ENCODE measurements at regions not wholly inside any gene's neighbourhood (a gene's known extent, or its start where the extent isn't known, plus 50 kb on each side); places are given as distances from the start of the nearest gene placed in this dataset.

DNA sequence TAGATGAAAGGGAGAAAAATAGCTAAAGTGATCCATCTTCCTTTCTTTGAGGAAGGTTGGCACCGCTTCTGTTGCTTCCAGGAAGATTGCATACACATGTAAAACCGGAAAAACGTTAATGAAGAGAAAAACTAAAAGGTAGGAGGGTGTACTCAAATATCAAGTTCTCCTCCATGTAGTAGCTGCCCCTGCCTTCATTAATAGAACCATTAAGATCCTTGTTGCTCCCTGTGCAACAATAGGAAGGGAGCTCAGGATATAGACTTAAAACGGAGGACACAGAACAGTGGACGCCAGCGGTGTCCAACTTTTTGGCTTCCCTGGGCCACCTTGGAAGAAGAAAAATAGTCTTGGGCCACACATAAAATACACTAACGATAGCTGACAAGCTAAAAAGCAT, 118.9 kb downstream of the TMEM174 start:
- DNase-seq (ENCODE audit: low read depth): no peak

DNA sequence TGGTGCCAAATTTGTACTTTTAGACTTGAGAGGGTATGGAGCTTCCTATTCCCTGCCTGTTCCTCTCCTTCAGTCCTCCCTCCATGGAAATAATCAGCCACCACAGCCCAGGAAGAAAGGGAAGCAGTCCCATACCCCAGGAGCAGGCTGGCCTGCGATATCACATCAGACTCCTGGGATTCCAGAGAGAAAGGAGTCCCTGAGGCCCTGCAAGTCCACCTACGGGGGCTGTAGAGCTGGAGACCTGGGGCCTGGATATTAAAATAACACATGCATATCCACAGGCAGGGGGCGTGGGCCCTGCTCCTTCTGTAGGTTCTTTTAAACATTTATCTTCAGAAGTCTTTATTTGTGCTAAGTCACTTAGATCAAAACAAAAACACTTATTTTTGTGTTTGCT, 117.2 kb downstream of the TMEM174 start:
- DNase-seq (ENCODE audit: low read depth): no peak

DNA sequence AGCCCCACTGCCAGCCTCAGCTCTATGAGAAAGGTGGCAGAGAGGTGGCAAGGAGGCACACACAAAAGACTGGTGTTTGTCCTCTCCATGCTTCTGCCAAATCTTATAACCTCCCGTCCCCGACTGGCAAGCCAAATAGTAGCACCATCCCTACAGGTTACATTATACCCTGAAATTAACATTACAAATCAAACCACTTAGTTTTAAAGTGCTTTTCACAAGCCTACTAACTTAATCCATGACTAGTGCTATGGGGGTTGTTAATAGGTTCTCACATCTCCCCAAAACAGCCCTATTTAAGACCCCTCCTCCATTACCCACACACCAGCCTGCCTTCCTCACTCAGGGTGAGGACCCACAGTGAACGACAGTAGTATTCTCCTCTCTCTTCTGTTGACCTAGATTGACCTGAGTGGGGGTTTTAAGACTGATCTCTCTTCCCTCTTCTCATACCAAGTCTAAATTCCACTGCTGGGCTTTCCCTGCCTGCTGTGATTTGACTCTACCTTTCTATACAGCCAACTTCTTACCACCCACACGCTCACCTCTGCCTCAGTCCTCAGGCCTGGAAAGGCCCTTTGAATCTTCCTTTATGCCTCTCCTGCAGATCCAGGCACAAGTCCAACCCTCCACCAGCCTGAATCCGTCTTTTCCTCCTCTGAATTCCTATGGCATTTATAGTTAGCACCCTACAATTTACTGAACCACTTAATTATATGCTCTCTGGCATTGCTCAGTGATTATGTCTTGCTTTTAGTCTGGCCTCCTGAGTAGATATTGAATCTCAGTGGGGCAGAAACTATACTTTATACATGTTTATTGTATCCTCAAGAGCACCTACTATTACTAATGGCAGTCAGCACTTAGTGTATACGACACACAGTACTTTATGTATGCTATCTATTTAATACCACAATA, 116.1 kb downstream of the TMEM174 start:
- DNase-seq (ENCODE audit: low read depth): no peak

DNA sequence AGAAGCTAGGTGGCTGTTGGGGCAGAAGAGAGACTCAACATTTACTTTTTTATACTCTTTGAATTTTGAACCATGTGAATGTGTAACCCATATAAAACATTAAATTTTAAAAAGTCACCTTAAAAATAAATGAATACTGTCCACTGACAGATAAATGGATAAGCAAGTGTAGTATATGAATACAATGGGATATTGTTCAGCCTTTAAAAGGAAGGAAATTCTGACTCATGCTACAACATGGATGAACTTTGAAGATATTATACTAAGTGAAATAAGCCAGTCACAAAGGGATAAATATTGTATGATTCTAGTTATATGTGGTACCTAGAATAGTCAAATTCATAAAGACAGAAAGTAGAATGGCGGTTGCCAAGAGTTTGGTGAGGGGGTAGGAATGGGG, 113.9 kb downstream of the TMEM174 start:
- DNase-seq (ENCODE audit: low read depth): peak; percentile 41

DNA sequence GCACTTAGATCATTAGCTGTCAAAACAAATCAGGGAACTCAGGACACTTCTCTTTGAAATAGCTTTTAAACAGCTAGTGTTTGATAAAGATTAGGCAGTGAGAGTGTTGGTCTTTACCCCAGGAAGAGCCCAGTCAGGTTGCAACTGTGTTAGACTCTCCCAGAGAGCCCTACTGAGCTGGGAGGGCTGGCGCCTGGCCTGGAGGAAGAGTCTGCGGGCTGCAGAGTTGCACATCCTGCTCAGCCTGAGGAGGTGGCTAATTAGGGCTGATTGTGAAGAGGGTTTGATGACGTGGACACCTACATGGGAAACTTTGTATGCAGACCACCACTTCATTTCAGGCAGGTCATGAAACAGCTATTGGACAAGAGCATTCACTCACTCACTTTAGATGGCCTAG, 112.0 kb downstream of the TMEM174 start:
- DNase-seq (ENCODE audit: low read depth): no peak

DNA sequence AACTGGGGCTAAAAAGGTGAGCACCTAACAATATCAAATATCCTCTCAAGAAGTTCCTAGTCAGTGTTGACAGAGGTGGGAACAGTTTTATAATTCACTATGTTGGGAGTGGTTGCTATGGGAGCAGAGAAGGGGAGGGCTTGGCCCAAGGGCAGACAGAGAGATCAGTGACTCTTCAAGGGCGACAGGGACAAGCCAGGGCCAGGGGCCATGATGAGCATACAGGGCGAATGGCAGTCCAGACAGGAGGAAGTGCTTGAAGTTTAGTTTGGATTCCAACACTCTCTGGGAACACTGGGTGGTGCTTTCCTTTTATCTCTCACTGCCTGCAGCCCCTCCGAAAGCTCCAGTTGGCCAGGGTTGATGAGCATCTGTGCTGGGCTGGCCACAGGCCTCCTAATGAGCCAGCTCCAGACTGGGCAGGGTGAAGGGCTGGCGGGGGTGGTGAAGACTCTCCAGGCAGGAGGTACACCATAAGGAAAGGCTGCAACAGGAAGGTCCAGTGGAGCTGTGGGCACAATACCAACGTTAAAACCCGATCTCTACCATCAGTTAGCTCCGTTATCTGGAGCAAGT, 111.3 kb downstream of the TMEM174 start:
- DNase-seq (ENCODE audit: low read depth): no peak

DNA sequence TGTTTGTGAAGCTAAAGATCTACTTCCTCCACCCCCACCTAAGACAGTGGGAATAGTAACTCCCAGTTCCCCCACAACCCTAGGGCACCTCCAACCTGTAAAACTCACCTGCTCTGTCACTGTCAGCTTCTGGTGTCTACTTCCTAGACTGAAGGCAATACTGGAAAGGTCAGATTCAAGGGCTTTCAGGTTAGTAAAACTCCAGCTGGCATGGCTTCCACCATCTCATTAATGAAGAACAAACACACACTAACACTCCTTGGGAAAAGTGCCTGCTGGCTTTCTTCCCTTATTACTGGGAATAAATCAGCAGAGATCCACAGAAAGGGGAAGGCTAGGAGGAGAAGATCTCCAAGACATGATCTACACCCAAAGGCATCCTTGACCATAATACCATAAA, 109.9 kb downstream of the TMEM174 start:
- DNase-seq (ENCODE audit: low read depth): no peak

DNA sequence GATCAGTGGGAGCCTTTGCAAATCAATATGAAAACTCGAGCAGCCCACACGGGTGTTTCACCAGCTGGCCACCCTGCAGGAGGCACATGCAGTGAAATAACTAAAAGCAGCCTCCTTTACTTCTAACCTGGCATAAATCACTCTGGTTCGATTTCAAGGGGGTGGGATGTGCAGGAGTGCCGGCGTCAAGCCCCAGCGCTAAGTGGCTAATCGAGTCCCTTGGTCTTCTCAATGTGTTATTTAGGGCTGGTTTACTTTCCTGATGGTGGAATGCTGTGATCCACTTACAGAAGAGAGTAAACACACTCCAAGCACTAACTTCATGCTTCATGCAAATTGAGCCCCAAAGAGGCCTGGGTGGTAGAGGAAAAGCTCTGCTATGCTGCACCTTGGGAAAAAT, 109.4 kb downstream of the TMEM174 start:
- no peak for DNase-seq (ENCODE audit: low read depth)

DNA sequence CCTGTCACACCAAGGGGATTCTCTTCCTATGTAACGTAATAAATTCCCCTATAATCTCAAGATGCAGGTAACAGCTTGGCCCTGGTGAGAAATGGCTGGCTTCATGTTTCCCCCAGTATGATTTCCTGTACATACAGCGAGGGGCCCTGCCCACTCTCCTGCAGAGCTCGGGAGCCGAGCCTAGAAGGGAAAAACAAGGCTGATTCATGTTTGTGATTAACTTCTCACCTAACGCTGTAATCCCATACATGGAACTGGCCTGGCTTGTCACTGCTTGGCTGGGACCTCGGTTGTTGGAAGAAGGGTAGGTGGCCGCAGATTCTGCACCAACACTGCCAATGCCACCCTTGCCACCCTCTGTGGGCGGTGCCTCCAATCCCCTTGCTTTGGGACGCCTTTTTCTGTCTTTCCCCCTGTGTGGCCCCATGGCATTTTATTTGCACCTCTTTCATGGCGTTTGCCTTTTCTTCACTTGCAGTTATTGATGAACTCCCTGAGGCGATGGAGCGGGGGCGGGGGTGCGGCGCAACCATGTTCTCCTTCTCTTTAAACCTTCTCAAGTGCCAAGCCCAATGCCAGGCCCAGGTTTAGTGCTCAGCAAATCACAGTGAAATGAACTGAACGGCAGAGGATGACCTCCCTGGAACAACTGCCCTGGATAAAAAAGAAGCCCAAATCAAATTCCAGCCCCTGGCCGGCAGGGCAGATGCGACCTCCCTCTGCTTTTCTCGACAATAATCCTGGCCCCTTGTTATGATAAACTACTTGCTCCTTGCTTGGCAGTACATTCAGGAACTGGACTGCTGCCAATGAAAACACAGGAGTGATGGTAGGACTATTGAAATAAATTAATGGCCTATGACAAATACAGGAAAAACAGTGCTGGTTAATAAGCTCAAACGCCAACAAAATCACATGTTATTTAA, 108.1 kb downstream of the TMEM174 start:
- DNase-seq (ENCODE audit: low read depth): peak; percentile 56

DNA sequence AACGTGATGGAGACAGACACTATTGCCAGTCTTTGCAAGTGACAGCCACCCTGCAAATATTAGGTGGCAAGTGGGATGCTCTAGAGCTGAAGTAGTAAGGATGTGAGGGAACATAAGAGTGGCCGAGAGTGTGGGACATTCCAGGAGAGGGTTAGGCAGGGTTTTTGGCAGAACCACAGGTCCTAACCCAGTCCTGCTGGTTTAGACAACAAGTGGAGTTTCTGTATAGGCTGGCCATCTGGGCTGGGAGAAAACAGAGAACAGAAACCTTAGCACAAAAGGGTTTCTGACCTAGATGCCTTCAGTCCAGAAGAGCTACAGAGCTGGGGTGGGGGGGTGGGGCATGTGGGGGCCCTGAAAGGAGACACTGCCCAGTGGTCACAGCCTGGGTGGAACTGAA, 107.4 kb downstream of the TMEM174 start:
- DNase-seq (ENCODE audit: low read depth): no peak

DNA sequence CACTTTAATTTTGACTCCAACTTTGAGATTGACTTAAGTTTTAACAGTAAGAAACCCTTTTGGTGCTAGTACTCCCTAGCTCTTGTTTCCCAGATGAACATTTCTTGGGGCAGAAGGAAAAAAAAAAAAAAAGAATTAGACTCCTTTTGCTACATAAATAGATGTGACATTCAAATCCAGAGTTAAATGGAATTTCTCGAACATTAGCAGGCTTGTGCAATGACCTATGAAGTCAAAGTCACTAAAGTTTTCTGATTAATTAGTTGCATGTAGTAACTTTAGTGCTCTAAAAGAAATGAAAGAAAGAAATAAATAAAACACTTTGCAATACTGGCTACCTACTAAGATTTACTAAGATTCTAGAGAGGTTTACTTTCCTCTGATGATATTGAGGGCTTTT, 106.8 kb downstream of the TMEM174 start:
- no peak for DNase-seq (ENCODE audit: low read depth)

DNA sequence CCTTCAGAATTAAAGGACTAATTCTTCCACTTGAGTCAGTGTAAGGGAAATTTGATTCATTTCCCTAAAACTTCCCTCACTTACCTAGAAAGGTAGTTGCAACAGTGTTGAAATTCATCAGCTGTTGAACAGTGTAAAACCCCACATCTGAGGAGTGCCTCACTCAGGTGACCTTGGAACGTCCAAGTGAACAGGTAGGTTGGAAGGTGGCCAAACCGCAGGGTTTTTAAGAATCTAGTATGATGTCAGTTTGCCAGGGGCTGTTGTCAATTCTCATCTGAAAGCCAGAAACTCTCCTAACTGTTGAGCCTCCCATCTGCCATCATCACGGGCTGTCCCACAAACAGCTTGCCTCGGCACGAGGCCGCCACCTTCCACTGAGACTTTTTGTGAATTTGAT, 105.7 kb downstream of the TMEM174 start:
- DNase-seq (ENCODE audit: low read depth): no peak

DNA sequence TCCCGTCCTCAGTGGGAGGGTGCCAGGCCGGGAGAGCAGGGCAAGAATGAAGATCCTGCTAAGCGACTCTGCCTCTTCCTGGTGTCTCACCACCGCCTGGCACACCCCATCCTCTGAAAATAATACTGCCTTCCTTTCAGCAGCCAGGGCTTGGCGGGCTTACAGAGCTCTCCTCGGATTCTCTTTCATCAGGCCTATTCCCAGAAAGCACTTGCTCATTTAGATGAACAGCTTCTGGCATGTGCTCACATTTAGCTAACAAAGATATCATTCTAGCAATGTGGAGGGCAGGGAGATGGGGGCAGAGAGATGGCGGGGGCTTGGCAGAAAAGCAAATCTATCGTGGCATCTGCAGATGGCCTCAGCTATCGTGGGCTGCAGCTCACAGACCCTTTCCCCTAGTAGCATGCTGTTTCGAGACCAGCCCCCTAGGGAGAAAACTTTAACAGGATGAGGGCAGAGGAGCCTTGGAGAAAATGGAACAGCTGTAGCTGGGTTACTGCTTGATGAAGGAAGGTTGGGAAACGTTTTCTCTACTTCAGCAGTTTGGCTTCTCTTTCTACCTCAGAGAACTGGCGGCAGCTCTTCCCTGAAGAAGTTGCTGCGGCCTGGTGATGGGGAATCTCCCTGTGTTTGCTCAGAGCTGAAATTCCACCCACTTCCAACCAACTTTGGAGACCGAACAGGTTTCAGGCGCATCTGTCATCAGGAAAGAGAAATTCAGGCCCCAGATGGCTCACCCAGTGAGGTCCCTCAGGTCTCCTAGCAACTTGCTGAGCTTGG, 102.1 kb downstream of the TMEM174 start:
- DNase-seq (ENCODE audit: low read depth): no peak

DNA sequence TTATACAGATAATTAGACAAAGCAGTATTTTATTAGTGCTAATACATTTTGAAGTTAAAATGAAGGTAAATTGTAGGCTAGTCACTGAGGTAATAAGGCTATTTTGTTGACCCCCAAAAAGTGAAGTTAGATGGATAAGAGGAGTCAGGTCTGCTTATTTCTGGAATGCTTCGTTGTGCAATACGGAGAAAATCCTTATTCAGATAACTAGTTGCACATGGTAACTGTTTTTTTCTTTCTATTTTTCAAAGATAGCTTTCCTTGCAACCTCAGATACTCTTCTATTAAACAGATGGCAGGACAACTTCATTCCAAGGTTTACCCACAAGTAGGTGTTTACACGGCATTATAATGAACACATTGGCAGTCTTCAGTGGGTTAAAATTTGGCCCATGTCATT, 101.1 kb downstream of the TMEM174 start:
- no peak for DNase-seq (ENCODE audit: low read depth)

DNA sequence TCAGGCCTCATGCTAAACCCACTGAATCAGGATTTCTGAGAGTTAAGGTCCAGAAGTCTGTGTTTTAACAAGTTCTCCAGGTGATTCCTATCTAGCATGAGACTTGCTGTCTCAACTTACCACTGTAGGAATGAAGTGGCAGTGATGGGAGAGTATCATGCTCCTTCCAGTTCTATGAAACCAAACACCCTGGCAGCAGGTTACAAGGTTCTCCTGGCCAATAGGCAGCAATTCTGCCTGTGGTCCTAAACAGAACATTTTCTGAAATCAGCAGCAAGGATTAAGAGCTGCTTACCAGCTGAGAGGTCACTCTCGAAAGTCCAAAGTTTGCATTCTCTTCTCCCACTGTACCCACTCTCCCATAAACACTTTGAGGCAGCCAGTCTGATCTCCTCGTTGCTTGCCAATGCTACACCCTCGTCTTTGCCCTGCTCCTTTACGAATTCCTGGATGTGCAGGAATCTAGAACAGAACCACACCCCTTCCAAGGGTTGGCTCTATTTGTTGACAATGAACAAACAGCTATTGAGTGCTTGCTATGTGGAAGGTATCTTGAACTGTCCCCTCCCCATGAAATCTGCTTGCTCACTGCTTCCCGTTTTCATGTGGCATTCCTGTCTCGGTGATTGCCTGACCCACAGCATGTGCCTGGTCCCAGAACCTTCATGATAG, 100.5 kb downstream of the TMEM174 start:
- no peak for DNase-seq (ENCODE audit: low read depth)

DNA sequence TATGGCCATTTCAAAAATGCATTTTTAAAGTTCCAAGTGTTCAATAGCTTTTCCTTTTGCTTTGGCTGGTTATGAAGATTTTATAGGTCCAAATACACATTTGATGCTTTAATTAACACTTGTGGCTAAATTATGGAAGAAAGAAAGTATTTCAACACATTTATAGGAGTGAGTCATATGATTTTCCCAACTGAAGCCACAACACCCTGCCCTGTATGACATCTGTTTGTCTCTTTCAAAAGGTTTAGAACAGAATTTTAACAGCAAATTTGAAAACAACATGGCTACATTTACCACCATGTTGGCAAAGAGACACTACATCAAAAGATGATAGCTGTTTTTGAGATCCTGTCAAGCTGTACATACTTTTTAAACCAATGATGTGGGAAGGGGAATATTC, 99.4 kb downstream of the TMEM174 start:
- DNase-seq (ENCODE audit: low read depth): no peak

DNA sequence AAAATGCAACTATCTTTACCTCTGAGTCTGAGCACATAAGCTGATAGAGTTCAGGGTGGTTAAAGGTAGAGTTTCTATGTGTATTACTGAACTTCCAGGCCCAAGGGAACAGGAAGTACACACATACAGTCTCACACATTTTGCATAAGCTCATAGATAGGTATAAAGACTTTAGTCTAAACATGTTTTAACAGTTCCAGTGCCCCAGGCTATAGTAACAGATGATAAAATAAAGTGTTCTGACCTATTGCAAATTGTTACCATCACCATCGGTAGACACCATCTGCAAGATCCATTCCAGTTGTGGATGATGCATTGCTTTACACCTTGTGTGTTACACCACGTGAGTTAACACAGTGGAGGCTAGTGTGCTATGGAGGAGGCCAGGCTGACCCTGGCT, 95.8 kb downstream of the TMEM174 start:
- DNase-seq (ENCODE audit: low read depth): peak; percentile 16

DNA sequence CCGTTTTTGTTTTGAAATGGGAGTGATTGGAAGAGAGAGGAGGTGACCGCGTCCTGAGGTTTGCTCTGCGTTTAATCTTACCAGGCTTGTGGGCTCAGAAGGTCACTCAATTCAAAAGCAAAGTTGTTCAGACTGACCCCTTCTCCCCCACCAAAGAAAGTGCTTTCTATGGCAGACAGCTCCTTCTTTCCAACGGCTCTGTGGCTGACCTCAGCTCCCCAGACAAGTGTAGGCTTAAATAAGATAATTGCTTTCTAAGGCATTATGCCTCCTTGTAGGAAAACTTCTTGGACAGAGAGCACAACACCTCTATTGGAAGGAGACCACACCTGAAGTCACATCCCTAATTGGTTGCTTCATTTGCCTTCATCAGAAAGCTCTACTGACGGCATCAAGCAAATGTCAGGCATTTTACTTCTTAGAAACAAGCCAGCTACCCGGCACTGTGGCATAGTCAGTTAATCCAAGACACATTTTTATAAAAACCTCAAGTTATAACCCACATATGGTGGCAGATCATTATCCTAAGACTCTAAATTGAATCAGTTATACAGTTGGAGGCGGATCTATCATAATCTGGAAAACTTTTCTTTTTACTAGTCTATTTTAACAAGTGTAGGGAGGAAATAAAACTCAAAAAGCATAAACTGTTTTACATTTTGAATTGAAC, 94.9 kb downstream of the TMEM174 start:
- DNase-seq (ENCODE audit: low read depth): peak; percentile 14

DNA sequence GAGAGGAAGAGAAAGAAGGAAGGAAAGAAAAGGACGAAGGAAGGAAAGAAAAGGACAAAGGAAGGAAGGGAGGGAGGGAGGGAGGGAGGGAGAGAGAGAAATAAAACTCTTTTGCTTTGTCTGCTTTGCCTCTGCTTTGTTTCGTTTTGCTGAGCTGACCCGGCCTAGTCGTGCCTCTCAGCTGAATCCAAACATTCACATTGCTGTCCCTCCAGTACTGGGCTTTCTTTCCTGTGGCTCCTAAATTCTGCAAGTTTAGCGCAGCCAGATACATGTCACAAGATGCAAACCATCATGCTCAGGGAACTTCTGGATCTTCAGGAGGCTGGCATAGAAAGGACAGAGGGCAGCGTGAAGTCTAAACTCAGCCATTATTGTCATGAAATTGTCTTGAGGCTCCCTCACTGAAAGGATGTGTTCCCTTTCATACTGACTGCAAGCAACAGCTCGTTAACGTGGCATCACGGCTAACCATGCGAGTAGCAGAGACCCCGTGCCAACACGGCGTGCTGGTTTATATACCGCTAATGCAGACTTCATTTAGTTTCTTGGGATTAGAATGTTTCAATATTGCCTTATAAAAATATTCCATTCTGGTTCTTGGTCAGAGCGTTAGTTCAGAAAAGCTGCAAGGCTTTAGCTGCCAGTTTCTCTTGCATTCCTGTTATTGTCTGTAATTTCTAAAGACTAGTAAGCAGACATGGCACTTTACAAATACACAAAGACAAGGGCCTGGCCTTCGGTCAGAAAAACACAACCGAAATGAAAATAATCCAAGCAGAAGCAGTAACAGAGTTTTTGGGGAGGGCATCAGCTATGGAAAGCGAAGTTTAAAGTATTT, 94.2 kb downstream of the TMEM174 start:
- DNase-seq (ENCODE audit: low read depth): peak; percentile 49

Measured in ELR (cell line).